H1 (cell line): ENCODE measurements at regions not wholly inside any gene's neighbourhood (a gene's known extent, or its start where the extent isn't known, plus 50 kb on each side); places are given as distances from the start of the nearest gene placed in this dataset.

Experiments used
- CTCF ChIA-PET: fragments of 300-600 bp; sonication (Branson Sonifier 250); formaldehyde crosslinking; loops from one replicate; lab custom pipeline; 2021; ENCODE audit not compliant: partially characterized antibody; lab: Charles Lee
- POLR2A ChIA-PET: fragments of 300-600 bp; sonication (Branson Sonifier 250); formaldehyde crosslinking; loops from one replicate; lab custom pipeline; 2021; ENCODE audit warnings: inconsistent platforms; ENCODE audit not compliant: partially characterized antibody; lab: Charles Lee
- DNase-seq, 2 experiments: peaks; one replicate each; pipeline versions ENCODE4 v3.0.0 to v3.0.0-alpha.2; 2010 to 2022; ENCODE audit warnings: low spot score in 2 of 2, low read depth in 1 of 2, mixed read lengths in 1 of 2
- FAIRE-seq: peaks from 2 replicates; lab custom pipeline; 2011; peaks lifted over from hg19 to GRCh38; lab: Jason Lieb, UNC
- H2AFZ ChIP-seq: 2 replicates; pipeline ENCODE4 v1.8.1; 2012; ENCODE audit warnings: low read length, inconsistent platforms
- H2AK5ac ChIP-seq: 2 replicates; pipeline ENCODE4 v1.6.1; 2013; ENCODE audit warnings: low read depth, low read length
- H2BK120ac ChIP-seq: replicated peaks from 2 replicates; pipeline ENCODE3; 2013; ENCODE audit warnings: low read depth, low read length, inconsistent platforms
- H2BK12ac ChIP-seq: 2 replicates; pipeline ENCODE4 v1.6.1; 2013; ENCODE audit warnings: low read depth, low read length
- H2BK15ac ChIP-seq: 2 replicates; pipeline ENCODE4 v1.6.1; 2013; ENCODE audit warnings: low read length
- H2BK20ac ChIP-seq: 2 replicates; pipeline ENCODE4 v1.6.1; 2013; ENCODE audit warnings: low read length
- H2BK5ac ChIP-seq: 2 replicates; pipeline ENCODE4 v1.6.1; 2013; ENCODE audit warnings: low read depth, low read length
- H3K14ac ChIP-seq: 2 replicates; pipeline ENCODE4 v1.6.1; 2013; ENCODE audit warnings: inconsistent platforms; ENCODE audit not compliant: insufficient read length
- H3K18ac ChIP-seq: 2 replicates; pipeline ENCODE4 v1.6.1; 2013; ENCODE audit warnings: low read length; ENCODE audit errors: extremely low read depth
- H3K23ac ChIP-seq: 2 replicates; pipeline ENCODE4 v1.6.1; 2013; ENCODE audit warnings: inconsistent platforms; ENCODE audit not compliant: insufficient read length
- H3K23me2 ChIP-seq: 2 replicates; pipeline ENCODE4 v1.6.1; 2013; ENCODE audit warnings: low read depth, low read length
- H3K27ac ChIP-seq: 2 replicates; pipeline ENCODE4 v1.6.1; 2011; ENCODE audit warnings: low read depth, low read length, inconsistent platforms
- H3K27me3 ChIP-seq, 4 experiments: replicated peaks in 1 of 4; 1 replicate in 1 of 4; 2 replicates in 3 of 4; pipeline versions ENCODE4 v1.6.1 to v1.8.1; 2011 to 2013; ENCODE audit warnings: low read length in 3 of 4, mild to moderate bottlenecking in 3 of 4, inconsistent platforms in 2 of 4, mixed read lengths in 2 of 4, moderate library complexity in 1 of 4; ENCODE audit not compliant: control insufficient read depth in 3 of 4, insufficient read depth in 3 of 4; ENCODE audit errors: extremely low read depth in 1 of 4
- H3K36me3 ChIP-seq, 4 experiments: 2 replicates each; pipeline versions ENCODE4 v1.6.1 to v1.8.1; 2011 to 2013; ENCODE audit warnings: mild to moderate bottlenecking in 4 of 4, low read length in 3 of 4, moderate library complexity in 2 of 4, control low read depth in 1 of 4, inconsistent platforms in 1 of 4; ENCODE audit not compliant: insufficient read depth in 4 of 4, control insufficient read depth in 2 of 4
- H3K4ac ChIP-seq: replicated peaks from 2 replicates; pipeline ENCODE3; 2013; ENCODE audit warnings: low read length, low read depth, mixed read lengths, inconsistent platforms; ENCODE audit not compliant: insufficient read length
- H3K4me1 ChIP-seq, 4 experiments: replicated peaks in 1 of 4; 1 replicate in 1 of 4; 2 replicates in 3 of 4; pipeline versions ENCODE4 v1.6.1 to v1.8.1; 2011 to 2013; ENCODE audit warnings: low read length in 3 of 4, inconsistent platforms in 2 of 4, mixed read lengths in 1 of 4; ENCODE audit not compliant: insufficient read depth in 4 of 4, control insufficient read depth in 3 of 4
- H3K4me2 ChIP-seq, 2 experiments: 2 replicates each; pipeline versions ENCODE4 v1.6.1 to v1.8.1; 2011 to 2013; ENCODE audit warnings: low read depth in 2 of 2, low read length in 2 of 2, control low read depth in 1 of 2, inconsistent platforms in 1 of 2, mild to moderate bottlenecking in 1 of 2; ENCODE audit not compliant: insufficient read depth in 1 of 2
- H3K4me3 ChIP-seq, 4 experiments: fragments of 200-600, 300-600 bp in 1 of 4; sonication (generic), shearing (Covaris generic), sonication (Bioruptor Twin) in 1 of 4; 2 replicates each; pipeline versions ENCODE4 v1.5.1 to v1.8.1; 2011 to 2016; ENCODE audit warnings: low read length in 4 of 4, low read depth in 3 of 4, control low read depth in 2 of 4, inconsistent platforms in 2 of 4, mild to moderate bottlenecking in 2 of 4, mixed read lengths in 1 of 4, moderate library complexity in 1 of 4; ENCODE audit not compliant: insufficient read depth in 2 of 4; ENCODE audit errors: extremely low read depth in 1 of 4
- H3K56ac ChIP-seq: replicated peaks from 2 replicates; pipeline ENCODE3; 2013; ENCODE audit warnings: low read depth, mild to moderate bottlenecking, mixed read lengths, low read length, inconsistent platforms; ENCODE audit not compliant: insufficient read length
- H3K79me1 ChIP-seq: 2 replicates; pipeline ENCODE4 v1.6.1; 2013; ENCODE audit warnings: low read depth, low read length, control low read depth
- H3K79me2 ChIP-seq, 2 experiments: 2 replicates each; pipeline versions ENCODE4 v1.6.1 to v1.8.1; 2012 to 2013; ENCODE audit warnings: low read length in 2 of 2, mild to moderate bottlenecking in 2 of 2, inconsistent platforms in 1 of 2; ENCODE audit not compliant: insufficient read depth in 2 of 2, control insufficient read depth in 1 of 2
- H3K9ac ChIP-seq, 4 experiments: replicated peaks in 1 of 4; 1 replicate in 1 of 4; 2 replicates in 3 of 4; pipeline versions ENCODE4 v1.6.1 to v1.8.1; 2011 to 2013; ENCODE audit warnings: low read depth in 3 of 4, low read length in 3 of 4, control low read depth in 2 of 4, mild to moderate bottlenecking in 2 of 4, moderate library complexity in 2 of 4, inconsistent platforms in 1 of 4; ENCODE audit errors: extremely low read depth in 1 of 4
- H3K9me3 ChIP-seq, 2 experiments: 2 replicates each; pipeline versions ENCODE4 v1.6.1 to v1.8.1; 2012 to 2013; ENCODE audit warnings: mild to moderate bottlenecking in 2 of 2, moderate library complexity in 2 of 2, control low read depth in 1 of 2, inconsistent platforms in 1 of 2, low read depth in 1 of 2, low read length in 1 of 2, mixed read lengths in 1 of 2; ENCODE audit not compliant: insufficient read depth in 2 of 2
- H4K20me1 ChIP-seq, 2 experiments: replicated peaks in 1 of 2; 2 replicates each; pipeline versions ENCODE3 to v1.8.1; 2011 to 2013; ENCODE audit warnings: inconsistent platforms in 2 of 2, low read length in 2 of 2, mild to moderate bottlenecking in 1 of 2; ENCODE audit not compliant: insufficient read depth in 2 of 2, control insufficient read depth in 1 of 2
- H4K5ac ChIP-seq: 2 replicates; pipeline ENCODE4 v1.6.1; 2013; ENCODE audit warnings: low read length, low read depth, mixed read lengths, inconsistent platforms; ENCODE audit not compliant: insufficient read length
- H4K8ac ChIP-seq: 2 replicates; pipeline ENCODE4 v1.8.0; 2013; ENCODE audit warnings: mild to moderate bottlenecking, moderate library complexity, low read length, inconsistent platforms; ENCODE audit not compliant: insufficient read depth; ENCODE audit errors: extremely low read depth
- H4K91ac ChIP-seq: replicated peaks from 2 replicates; pipeline ENCODE3; 2013; ENCODE audit warnings: low read length, mixed read lengths, inconsistent platforms; ENCODE audit not compliant: insufficient read length
- JUND ChIP-seq: IDR thresholded peaks from 2 replicates; pipeline ENCODE4 v1.6.1; 2011; ENCODE audit warnings: mild to moderate bottlenecking, improper control_type of control experiment, low read length
- KDM1A ChIP-seq: fragments of 200-600, 300-600 bp; sonication (generic); IDR thresholded peaks from 2 replicates; pipeline ENCODE4 v1.7.1; 2016; ENCODE audit warnings: mild to moderate bottlenecking, low read length, borderline replicate concordance
- RNF2 ChIP-seq: fragments of 200-900, 300-1000 bp; sonication (generic); IDR thresholded peaks from 2 replicates; pipeline ENCODE4 v1.7.1; 2016; ENCODE audit warnings: borderline replicate concordance, low read depth, mild to moderate bottlenecking, antibody characterized with exemption, low read length; ENCODE audit not compliant: poor library complexity, severe bottlenecking; ENCODE audit errors: missing control alignments
- SP2 ChIP-seq: IDR thresholded peaks from 2 replicates; pipeline ENCODE4 v1.6.1; 2012; ENCODE audit warnings: mild to moderate bottlenecking, low read length, inconsistent platforms
- TAF1 ChIP-seq: IDR thresholded peaks from 2 replicates; pipeline ENCODE4 v1.6.1; 2011; ENCODE audit warnings: mild to moderate bottlenecking, low read depth, low read length
- WGBS, 2 experiments: shearing (Covaris generic) in 1 of 2; methylation state at CpG; one replicate each; pipeline versions ENCODE4 v1.1.6 to v1.1.7; 2013 to 2015; ENCODE audit warnings: low lambda C conversion rate in 2 of 2, mixed read lengths in 2 of 2, inconsistent platforms in 1 of 2, low coverage in 1 of 2, missing lambda C conversion rate in 1 of 2; ENCODE audit not compliant: insufficient replicate concordance in 2 of 2, insufficient coverage in 1 of 2, insufficient read length in 1 of 2; ENCODE audit errors: extremely low coverage in 1 of 2, missing lambda C conversion rate in 1 of 2; 5-methylcytosine and 5-hydroxymethylcytosine counted together

- no peak overlapping the region for H4K91ac ChIP-seq
- no peaks in the 10 kb centered on the region for H3K36me3 ChIP-seq
- no peaks in the 10 kb centered on the region for H3K4me1 ChIP-seq
- 84% methylated on average over 3 of the region's 3 CpGs; no CpG with 5 or more reads in 1 of the 2 experiments for WGBS, 2 experiments
- H3K23ac ChIP-seq: no peak overlapping the region
- FAIRE-seq (no peak), DNase-seq (no peak)
- H4K20me1 ChIP-seq: peaks cover 1 to 2% of the 10 kb centered on the region in 2 experiments
- no peak overlapping the region for H3K4me3 ChIP-seq
- TF ChIP-seq RNF2 (no peak), TAF1 (no peak), KDM1A (no peak), JUND (no peak), SP2 (no peak)
- H3K27me3 ChIP-seq: no peaks in the 10 kb centered on the region; a peak in 1 of 7 replicates
- no peak overlapping the region for H3K9ac ChIP-seq
- H2BK5ac ChIP-seq: no peak overlapping the region
- no peak overlapping the region for H3K14ac ChIP-seq
- H3K4me2 ChIP-seq: no peak overlapping the region
- no peaks in the 10 kb centered on the region for H3K23me2 ChIP-seq
- POLR2A ChIA-PET: no interaction called here
- no peaks in the 10 kb centered on the region for H3K9me3 ChIP-seq
- H2BK20ac ChIP-seq: no peak overlapping the region
- H2BK15ac ChIP-seq: no peak overlapping the region
- H3K27ac ChIP-seq: no peak overlapping the region
- no peak overlapping the region for H3K56ac ChIP-seq
- no peak overlapping the region for H4K8ac ChIP-seq
- H2BK120ac ChIP-seq: no peak overlapping the region
- H3K4ac ChIP-seq: no peak overlapping the region
- CTCF ChIA-PET: interaction anchor here (0.6 to 1.6 kb wide), 4 partner anchors 8 to 306 kb away, joined by 3 to 5 read pairs (median 4); no protein-coding TSS in a partner anchor
- no peak overlapping the region for H4K5ac ChIP-seq
- H2BK12ac ChIP-seq: no peak overlapping the region
- no peak overlapping the region for H3K18ac ChIP-seq
- no peaks in the 10 kb centered on the region for H3K79me2 ChIP-seq
- H2AFZ ChIP-seq: no peak overlapping the region
- no peaks in the 10 kb centered on the region for H3K79me1 ChIP-seq
- no peak overlapping the region for H2AK5ac ChIP-seq
These were observed 136.8 kb upstream of the CES5A start for GRCh38 chr16:56011808-56012481.
